ENCODE measurements at regions not wholly inside any gene's neighbourhood (a gene's known extent, or its start where the extent isn't known, plus 50 kb on each side); places are given as distances from the start of the nearest gene placed in this dataset.
"Not testable (repeated sequence)": the region's sequence is repeated elsewhere in the genome, so short reads cannot be mapped to it uniquely, and the experiment has no call there.

DNA sequence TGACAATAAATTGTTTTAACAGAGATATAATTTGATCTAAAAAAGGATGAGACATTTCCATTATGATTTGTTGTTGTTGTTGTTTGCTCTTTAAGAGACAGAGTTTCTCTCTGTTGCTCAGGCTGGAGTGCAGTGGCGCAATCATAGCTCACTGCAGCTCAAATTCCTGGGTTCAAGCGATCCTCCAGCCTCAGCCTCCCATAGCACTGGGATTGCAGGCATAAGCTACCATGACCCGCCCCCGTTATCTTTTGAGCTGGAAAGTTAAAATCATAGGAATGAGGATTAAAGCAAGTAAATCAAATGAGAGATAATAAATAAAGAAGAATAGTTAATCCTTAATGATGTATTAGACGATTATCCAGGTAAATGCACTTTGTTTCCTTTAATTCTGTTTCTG is 224.4 kb upstream of the SMIM31 start:
- no peak for DNase-seq

DNA sequence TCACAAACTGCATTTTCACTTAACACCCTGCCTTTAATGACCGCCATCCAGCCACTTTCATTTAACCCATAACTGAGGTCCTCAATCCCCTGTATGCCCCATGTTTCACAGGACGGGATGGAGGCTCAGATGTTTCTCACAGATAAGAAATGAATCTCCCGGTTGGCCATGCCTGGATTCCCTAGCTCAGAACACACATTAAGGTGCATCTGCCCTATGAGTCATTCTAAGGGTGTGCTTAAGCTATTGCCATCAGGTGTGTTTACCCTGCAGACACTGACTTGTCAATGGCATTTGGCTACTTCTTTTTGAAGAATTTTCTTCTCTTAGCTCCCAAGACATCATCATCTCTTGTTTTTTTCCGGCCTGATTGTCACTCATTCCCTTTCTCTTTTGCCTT is 222.6 kb upstream of the SMIM31 start:
- DNase-seq = no peak

DNA sequence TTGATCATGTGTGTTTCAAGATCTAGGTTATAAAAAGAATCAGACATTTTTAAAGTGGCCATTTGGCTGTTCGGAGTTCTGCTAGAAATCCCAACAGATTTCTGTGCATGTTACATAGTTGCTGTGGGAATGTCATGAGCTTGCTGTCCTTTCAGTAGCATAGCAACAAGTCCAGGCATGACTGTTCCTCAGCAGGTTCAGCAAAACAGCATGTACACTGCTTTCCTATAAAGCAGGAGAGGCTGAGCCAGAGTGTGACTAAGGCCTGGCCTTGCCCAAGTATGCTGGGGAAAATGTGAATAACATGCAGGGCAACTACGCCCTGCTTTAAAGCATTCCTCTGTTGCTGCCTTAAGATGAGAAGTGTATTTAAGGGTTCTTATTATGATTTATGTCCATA is 217.1 kb upstream of the SMIM31 start:
- no peak for DNase-seq

DNA sequence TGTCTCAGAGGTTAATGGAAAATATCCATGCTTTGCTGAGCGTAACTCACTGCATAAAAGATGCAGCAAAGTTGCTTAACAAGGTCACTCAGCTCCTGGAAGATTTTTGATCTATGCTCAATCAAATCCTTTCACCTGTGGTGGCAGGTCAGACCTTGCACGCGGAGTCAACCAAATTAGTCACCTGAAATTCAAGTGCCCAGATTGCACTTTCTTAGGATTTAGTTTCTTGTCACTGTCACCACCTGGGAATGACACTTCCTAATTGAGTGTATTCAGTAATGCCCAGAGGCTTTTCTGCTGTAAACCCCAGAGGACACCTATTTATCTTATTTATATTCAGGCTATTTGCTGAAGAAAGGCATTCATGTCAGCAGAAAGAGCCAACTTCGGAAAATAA is 215.8 kb upstream of the SMIM31 start:
- no peak for DNase-seq

DNA sequence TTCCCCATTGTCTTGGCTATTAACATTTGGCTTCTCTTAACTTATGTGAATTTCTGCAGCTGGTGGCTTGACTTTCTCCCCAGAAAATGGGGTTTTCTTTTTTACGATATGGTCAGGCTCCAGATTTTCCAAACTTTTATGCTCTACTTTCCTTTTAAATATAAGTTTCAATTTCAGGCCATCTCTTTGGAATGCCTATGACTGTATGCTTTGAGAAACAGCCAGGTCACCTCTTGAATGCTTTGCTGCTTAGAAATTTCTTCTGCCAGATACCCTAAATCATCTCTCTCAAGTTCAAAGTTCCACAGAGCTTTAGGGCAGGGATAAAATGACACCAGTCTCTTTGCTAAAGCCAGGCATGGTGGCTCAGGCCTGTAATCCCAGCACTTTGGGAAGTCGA is 212.9 kb upstream of the SMIM31 start:
- DNase-seq = no peak

DNA sequence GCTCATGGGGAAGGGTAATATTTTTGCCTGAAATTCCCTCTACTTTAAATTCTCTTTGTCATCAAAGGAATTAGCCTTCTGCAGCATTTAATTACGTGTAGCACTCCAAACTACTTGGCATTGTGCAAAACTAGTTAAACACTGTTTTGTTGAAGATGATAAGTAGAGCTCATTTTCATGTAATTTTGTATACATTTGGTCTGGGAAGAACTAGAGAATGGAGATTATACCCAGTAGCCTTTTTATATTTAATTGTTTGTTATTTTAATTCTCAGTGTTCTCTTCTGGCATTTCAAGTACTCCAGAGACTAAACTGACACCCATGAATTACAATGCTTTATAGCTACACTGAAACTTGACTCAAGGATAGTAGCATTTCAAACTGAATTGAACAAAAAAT is 211.5 kb upstream of the SMIM31 start:
- no peak for DNase-seq

DNA sequence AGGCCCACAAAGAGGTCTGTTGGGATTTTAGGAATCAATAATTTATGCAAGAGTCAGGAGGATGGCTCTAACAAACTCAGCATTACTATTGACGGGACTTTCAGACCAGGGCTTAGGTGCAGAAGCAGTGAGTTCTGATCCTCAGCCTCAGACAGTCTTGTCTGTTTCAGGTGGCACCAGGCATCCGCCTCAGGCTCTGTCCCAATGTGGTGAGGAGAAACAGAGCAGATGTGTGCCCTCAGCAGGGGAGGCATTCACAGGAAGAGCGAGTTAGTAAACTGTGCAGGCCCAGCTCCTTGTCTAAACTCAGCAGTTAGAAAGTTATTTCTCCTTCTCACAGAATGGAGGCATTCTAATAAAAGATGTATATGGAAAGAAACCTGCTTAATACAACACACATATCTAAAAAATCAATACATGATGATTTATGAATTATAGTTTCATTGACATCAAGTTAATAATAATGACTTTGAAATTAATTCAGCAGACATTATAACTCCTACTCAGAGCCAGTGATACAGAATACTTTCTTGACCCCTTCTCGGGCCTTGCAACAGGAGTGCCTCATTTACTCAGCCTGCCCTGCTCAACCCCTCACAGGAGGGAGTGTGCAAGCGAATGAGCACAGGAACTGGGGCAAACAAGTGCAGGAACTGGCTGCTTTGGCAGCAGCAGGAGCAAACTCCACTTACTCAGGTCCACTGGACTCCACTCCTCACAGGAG is 202.8 kb upstream of the SMIM31 start:
- no peak for DNase-seq

DNA sequence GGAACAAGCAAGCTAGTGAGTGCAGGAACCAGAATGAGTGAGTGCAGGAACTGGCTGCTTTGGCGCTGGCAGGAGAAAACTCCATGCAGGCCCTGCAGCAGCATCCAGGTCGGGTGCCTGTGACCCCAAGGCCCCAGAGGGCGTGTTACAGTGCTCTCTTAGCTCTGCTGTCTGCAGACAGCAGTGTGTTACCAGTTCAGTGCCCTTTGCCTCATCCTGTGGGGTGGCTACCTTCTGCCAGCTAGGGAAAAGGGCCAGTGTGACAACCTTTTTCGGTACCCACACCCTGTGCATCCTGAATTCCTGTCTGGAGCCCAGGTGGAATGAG is 202.3 kb upstream of the SMIM31 start:
- DNase-seq = no peak

DNA sequence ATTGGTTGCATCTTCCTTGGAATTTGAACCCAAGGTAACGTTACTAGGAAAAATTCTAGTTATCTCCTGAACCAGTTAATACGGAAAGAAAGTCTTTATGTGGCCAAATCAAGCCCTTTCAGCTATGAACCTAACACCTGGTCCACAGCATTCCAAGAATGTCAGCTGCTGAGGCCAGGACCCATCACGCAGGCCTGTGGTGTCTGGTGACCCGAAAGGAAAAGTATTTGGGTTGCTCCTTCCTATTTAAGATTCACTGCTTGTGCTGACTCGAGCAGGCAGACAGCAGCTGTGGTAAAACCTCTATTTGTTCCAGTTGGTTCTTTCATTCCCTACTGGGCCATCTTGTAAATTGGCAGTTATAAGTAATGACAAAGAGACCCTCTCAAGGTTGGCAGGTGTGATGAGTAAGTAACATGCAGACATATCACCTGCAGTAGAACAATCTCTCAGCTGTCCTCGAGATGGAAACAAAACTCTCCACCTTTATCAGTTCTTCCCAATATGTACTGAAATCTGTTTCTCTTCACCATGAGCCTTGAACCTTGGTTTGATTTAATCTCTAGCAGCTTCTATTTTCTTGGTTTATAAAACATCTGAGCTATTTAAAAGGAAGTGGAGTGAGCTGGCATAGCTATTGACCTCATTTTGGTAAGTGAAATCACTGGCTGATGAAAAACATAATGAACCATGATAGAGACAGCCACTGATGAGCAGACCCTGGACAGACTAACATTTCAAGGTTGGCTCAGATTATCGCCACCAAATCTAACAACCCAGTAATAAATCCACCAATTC is 182.1 kb upstream of the SMIM31 start:
- no peak for DNase-seq

DNA sequence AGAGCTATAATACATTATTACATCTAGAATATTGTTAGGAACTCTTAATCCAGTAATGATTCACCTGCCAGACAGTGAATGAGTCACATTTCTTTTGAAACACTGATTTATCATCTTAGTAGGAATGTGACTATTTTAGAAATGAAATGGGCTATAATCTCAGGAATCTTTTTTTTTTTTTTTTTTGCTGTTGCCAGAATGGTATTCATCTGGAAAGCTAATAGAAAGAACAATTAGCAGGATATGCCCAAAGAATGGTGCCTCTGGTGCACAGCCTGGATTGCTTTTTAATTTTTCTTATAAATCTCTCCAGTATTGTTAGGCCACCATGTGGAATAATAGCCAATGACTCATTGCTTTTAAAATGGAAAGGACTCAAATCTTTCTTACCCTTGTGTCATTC is 181.1 kb upstream of the SMIM31 start:
- DNase-seq = no peak

DNA sequence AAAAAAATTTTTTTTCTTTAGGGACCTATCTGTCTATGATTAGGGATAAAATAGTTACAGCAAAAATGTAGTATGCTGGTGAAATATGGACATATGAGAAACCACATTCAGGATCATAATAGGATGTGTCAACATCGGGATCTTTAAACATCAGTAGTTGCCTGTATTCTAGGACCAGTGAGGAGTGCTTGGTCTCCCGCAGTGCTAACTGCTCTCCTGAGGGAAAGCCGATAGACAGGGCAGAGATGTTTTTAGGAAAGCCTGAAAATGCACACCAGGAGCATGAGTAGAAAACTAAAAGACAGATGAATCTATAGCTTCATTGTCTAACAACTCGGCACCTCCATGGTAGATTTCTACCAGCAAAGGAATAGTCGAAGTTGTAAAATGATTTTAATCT is 178.1 kb upstream of the SMIM31 start:
- no peak for DNase-seq

DNA sequence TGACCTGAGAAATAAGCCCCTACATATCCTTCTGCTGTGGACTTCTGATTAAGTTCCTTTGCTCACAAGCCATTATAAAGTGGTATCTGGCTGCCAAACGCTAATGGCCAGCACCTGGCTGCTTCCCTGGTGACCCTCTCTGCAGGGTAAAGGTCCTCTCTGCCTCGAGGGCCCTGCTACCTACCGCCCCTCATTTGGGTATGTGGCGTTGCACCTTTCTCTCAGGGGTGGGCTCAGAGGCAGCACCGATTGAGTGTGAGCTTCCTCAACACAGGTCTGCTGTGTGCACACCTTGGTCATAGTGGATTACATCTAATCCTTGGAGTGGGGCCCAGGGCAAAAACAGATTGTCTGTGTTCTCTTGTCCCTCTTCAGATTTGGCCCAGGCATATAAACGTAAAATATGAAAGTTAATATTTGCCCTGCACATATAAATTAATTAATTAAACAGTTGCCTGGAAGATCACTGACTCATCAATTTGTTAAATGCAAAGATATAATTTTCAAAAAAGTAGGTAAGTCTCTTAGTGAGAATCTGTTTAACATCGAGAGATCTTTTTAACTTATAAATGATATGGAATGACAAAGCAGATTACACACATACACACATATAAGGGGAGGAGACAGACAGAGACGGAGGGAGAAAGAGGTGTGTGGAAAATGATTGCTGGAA is 174.5 kb upstream of the SMIM31 start:
- no peak for DNase-seq

DNA sequence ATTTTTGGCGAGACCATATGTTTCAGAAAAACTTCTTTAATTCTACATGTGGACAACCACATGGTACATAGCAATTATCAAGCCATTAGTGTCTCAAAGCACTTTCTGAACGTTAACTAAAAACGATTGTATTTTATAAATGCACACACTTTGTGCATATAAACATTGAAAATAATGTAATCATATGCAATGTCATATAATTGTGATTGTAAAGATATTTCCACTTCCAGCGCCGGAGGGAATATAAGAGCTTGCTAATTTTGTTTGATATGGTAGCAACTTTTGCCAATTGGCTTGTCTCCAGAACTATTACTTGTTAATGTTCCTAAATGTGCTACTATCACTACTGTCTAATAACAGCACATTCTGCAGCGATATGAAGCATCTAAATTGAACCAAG is 162.3 kb upstream of the SMIM31 start:
- no peak for DNase-seq

DNA sequence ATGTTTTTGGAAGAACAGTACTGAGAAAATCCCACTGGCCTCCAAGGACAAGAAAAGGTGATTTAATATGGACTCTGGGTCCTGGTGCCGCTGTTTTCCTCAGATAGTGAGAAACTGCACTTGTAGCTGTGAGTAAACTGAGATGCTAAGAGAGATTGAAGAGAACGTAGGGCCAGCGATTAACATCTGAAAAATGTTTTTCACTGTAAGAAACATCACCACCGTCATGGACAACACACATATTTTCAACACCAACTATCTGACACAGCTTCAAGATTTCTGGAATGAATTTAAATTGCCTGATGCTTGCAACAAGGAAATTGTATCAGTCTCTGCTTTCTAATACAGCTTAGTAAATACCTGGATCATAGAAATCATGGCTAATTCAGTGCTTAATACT is 158.2 kb upstream of the SMIM31 start:
- no peak for DNase-seq

DNA sequence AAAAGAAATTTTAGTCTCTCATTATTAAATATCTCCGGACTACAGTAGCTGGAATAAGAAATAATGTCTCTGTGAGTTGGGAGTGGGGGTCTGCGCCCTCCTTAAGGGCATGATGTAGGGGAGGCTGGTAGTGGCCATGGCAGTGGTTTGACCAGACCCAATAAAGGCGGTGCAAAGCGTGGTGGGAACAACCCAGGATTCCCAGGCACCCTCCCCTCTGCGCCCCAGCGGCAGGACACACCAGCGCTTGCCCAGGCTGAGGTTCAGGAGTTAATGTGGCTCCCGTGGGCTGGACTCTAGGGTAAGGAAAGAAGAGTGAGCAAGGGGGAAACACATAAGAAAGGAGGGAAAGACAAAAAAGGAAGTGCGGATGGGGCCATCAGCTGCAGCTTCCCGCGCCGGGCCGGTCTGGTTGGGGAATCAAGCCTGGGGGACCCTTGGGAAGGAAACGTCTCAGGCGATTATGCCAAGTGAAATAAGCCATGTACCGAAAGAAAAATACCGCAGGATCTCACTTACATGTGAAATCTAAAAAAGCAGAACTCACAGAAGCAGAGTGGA is 157.5 kb upstream of the SMIM31 start:
- DNase-seq = no peak

DNA sequence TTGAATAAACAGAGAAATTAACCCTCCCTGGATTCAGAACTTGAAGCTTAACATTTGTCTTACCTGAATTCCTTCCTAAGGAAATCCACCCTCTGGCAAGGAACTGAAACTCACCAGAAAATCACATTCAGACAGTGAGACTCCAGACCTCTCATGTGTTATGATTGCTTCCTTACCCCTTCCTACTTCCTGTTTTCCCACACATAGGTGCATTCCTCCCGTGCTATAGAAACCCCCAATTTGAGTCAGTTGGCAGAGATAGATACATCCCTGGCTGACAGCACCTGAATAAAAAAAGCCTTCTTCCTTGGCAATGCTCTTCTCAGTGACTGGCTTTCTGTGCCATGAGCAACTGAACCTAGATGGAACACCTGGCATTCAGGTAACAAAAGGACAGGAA is 157.0 kb upstream of the SMIM31 start:
- no peak for DNase-seq

DNA sequence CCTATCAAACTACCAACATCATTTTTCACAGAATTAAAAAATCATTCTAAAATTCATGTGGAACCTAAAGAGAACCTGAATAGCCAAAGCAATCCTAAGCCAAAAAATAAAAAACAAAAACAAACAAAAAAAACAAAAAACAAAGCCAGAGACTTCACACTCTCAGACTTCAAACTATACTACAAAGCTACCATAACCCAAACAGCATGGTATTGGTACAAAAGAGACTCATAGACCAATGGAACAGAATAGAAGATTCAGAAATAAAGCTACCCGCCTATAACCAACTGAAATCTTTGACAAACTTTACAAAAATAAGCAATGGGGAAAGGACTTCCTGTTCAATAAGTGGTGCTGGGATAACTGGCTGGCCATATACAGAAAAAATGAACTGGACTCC is 152.3 kb upstream of the SMIM31 start:
- no peak for DNase-seq

DNA sequence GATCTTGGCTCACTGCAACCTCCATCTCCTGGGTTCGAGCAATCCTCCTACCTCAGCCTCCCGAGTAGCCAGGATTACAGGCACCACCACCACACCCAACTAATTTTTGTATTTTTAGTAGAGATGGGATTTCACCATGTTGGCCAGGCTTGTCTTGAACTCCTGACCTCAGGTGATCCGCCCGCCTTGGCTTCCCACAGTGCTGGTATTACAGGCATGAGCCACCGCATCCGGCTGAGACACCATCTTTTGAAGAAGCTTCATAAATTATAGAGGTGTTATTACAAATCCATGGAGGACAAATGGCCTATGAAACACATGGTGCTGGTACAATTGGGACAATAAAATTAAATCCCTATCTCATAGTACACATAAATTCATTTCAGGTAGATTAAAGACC is 148.1 kb upstream of the SMIM31 start:
- not testable (repeated sequence) for DNase-seq

DNA sequence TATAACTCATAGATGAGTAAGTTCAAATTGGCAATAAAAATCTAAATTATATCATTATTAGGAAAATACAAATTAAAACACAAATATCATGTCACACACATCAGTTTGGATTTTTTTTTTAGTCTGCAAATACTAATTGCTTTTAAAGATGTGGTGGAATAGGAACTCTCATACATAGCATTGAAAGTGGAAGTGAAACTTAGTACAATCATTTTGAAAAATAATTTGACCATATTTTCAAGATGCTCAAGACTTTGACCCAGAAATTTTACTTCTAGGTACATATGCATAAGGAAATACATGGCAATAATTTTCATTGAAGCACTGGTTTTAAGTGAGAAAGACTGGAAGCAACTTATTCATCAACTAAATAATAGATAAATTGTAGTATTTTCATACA is 147.5 kb upstream of the SMIM31 start:
- no peak for DNase-seq

DNA sequence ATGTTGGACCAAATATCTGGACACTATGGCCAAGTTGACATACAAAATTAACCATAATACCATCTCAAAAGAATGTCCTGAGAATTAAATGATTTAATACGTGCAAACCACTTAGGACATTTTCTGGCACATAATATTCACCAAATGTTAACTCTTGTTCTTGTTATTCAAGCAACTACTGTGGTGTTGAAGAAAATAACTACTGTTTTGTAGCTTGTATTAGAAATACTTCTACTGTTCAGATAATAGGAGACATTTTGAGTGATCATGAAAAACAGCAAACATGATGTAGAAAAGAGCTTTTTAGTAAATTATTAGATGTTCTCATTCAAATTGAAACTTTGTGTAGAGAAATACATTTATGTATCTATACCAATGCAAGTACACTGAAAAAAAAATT is 140.7 kb upstream of the SMIM31 start:
- DNase-seq = no peak

DNA sequence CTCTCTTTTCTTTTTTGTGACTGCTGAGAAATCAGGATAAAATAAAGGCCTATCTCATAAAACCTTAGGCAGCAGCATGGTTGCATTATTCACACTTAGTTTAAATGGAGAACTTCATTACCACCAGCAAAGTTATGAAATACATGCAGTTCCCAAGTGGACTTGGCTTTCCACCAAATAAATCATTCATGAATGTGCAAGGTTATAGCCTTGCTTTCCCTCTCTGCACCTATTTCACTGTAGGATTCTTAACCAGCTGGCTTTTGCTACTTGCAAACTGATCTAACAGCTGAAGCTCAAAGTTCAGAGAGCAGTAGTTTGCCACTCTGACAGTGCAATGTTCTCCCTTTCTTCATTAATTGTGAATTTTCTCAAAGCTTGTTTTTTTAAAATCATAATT is 140.1 kb upstream of the SMIM31 start:
- no peak for DNase-seq

DNA sequence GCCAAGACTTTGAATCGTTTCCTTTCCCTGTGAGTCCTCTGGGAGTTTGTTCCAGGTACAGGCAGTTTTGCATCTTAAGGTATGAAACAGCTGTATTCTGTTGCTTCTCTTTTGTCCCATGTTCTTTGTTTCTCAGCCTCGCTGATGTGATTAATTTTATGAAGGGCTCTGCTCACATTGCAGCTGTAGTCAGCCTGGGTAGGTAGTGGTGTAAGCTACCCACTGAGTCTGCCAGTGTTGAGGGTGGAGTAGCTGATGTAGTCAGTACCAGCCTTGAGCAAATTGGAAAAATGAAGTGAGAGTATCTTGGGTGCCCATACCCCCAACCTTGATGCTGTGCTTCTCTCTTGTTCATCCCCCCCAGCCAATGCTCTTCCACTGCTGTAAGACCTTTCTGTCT is 139.6 kb upstream of the SMIM31 start:
- no peak for DNase-seq

DNA sequence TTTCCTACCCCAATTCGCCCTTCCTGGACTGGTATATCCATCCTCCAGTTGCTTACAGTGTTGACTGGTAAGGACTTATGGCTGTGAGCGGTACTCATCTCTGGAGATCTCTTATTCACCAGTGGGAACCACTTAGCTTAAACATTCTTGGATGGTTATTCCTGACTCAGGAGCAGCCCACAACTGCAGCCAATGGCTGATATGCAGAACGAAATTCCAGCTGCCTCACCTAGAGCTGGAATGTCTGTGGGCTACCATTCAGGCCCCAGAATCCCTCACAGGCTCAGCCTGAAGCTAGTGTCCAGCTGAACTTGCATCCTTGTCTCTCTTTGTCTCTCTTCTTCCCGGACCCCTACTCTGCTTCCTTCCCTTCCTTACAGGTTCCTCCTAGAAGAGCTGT is 138.9 kb upstream of the SMIM31 start:
- DNase-seq = no peak

DNA sequence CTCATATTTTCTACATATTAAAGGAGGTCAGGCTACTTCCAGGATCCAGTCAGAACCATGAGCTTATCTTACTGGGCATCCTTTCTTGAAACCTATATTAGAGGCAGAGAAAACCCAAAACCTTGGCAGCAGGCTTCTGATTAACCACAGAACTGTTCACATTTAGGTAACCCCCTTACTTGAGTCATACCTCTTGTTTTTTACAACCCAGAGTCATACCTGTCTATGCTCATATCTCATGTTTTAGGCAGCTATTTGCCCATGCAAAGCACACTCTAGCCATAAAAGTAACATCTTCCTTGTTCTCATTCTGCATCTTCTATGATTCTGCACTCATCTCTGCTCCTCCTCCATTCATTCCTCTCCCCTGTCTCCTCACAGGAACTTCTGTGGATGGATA is 138.0 kb upstream of the SMIM31 start:
- DNase-seq = no peak
